ENCODE measurements at regions not wholly inside any gene's neighbourhood (a gene's known extent, or its start where the extent isn't known, plus 50 kb on each side); places are given as distances from the start of the nearest gene placed in this dataset.

DNA sequence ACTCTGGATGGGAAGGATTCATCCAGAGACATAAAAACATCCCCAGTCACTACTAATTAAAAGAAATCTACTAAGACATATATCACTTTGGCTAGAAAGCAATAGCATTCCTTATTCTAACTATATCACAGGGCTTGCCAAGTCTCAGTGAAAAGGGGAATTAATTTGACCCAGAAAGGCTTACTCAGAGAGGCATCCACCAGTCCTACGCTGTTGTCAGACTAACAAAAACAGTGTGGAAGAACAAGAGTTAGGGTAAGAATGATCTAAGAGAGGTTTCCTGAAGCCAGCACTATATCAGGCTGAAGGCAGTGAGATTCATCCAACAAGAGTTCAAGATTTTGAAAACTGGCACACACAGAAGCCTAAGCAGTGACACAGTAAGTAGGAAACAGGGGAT, 126.1 kb downstream of the GDAP2 start:
- DNase-seq (ENCODE audit: low read depth) = no peak

DNA sequence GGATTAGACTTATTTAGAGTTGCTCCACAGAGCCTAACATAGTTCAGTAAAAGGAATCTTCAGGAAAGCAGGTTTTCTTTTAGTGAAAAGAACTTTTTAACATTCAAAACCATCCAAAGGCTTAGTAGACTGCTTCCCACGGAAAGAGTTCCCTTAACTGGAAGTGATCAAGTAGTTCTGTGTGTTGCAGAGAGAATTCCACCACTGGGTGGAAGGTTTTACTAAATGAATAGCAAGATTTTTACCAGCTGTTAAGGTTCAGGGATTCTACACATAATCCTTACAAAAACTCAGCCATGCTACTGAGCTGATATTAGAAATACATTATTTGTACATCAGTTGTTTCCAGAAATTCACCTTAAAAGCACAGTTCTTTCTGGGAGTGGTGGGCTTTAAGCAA, 119.7 kb downstream of the GDAP2 start:
- no peak for DNase-seq (ENCODE audit: low read depth)

DNA sequence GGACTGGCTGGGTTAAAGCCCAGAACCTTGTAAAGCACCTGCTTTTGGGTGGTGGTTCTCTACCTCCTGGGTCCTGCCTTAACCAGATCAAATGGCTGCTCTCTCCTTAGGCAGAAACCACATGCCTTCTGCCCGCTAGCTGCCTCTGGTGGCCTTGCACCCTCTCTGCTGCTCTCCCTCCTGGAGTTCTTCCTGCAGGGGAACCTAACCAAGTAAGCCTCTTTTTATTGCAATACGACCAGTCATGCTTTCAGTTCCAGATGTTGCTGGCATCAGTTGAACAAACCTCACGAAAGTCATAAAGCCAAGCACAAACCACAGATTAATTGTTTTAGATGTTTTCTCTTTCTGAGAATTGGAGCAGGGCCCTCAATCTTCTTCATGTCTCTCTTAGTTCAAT, 118.9 kb downstream of the GDAP2 start:
- no peak for DNase-seq (ENCODE audit: low read depth)

DNA sequence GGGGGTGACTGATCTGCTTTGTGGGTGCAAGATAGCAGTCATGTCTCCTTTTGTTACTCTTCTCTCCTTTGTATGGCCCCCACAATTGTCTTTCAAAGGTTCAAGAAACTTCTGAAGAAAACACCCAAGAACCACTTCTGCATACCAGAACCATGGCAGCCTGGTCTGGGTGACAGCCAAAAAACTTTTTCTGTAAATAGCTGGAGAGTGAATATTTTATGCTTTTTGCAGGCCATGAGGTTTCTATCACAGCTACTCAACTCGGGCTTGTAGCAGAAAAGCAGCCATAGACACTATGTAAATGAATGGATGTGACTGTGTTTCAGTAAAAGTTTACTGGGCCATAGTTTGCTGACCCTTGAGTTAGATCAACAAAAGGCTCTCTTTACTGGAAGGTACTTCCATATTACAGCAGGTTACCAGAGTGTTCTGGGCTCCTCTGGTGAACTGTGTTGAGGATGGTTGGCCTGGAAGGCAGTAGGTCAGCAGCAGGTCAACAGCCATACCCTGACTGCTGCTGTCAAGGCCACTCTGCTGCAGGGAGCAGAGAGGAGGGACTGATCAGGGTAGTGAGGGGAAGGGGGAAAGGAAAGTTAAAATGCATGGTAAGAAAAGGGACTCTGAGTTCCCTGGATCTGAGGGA, 116.4 kb downstream of the GDAP2 start:
- DNase-seq (ENCODE audit: low read depth) = no peak
